NCI-H526 (cell line): ENCODE measurements at regions not wholly inside any gene's neighbourhood (a gene's known extent, or its start where the extent isn't known, plus 50 kb on each side); places are given as distances from the start of the nearest gene placed in this dataset.

Source experiments
- DNase-seq, 2 experiments: peaks; one replicate each; lab custom pipeline; 2025; lab: John Stamatoyannopoulos, UW

GRCh38 chr12:76259106-76259505, 89.1 kb downstream of the BBS10 start:
- no peak for DNase-seq

- no peak for DNase-seq
Measured at GRCh38 chr12:76256904-76257303, 91.3 kb downstream of the BBS10 start.

- no peak for DNase-seq
Measured at GRCh38 chr12:76256321-76256720, 91.9 kb downstream of the BBS10 start.

- DNase-seq, result no peak
Measured at GRCh38 chr12:76255692-76256091, 92.5 kb downstream of the BBS10 start.

GRCh38 chr12:76255281-76255680, 92.9 kb downstream of the BBS10 start:
- no peak for DNase-seq

GRCh38 chr12:76252031-76252430, 96.2 kb downstream of the BBS10 start:
- DNase-seq, result no peak

GRCh38 chr12:76250256-76250655, 98.0 kb downstream of the BBS10 start:
- no peak for DNase-seq

GRCh38 chr12:76249501-76249900, 98.7 kb downstream of the BBS10 start:
- no peak for DNase-seq

GRCh38 chr12:76247992-76248391, 100.2 kb downstream of the BBS10 start:
- DNase-seq, result no peak

- no peak for DNase-seq
Measured at GRCh38 chr12:76247026-76247646, 101.1 kb downstream of the BBS10 start.

- no peak for DNase-seq
Measured at GRCh38 chr12:76246611-76247010, 101.6 kb downstream of the BBS10 start.

- DNase-seq, result no peak
Measured at GRCh38 chr12:76244300-76244699, 103.9 kb downstream of the BBS10 start.

GRCh38 chr12:76242813-76243550, 105.2 kb downstream of the BBS10 start:
- DNase-seq, result no peak

GRCh38 chr12:76241371-76241770, 106.8 kb downstream of the BBS10 start:
- no peak for DNase-seq

- no peak for DNase-seq
Measured at GRCh38 chr12:76240281-76240680, 107.9 kb downstream of the BBS10 start.

GRCh38 chr12:76238688-76239087, 109.5 kb downstream of the BBS10 start:
- no peak for DNase-seq

- DNase-seq, result no peak
Measured at GRCh38 chr12:76237086-76237701, 111.0 kb downstream of the BBS10 start.

GRCh38 chr12:76236640-76237039, 111.6 kb downstream of the BBS10 start:
- DNase-seq, result no peak

- DNase-seq, result no peak
Measured at GRCh38 chr12:76234741-76235140, 113.5 kb downstream of the BBS10 start.

- DNase-seq, result no peak
Measured at GRCh38 chr12:76232013-76232412, 116.2 kb downstream of the BBS10 start.

- peak in 1 of 2 experiments; percentile 2 for DNase-seq
Measured at GRCh38 chr12:76226956-76227355, 121.3 kb downstream of the BBS10 start.

GRCh38 chr12:76226397-76226796, 121.8 kb downstream of the BBS10 start:
- DNase-seq, result no peak

- DNase-seq, result no peak
Measured at GRCh38 chr12:76223869-76224268, 124.3 kb downstream of the BBS10 start.
